Fibroblast of lung (primary cell): ENCODE measurements at regions not wholly inside any gene's neighbourhood (a gene's known extent, or its start where the extent isn't known, plus 50 kb on each side); places are given as distances from the start of the nearest gene placed in this dataset.

Source experiments
- DNase-seq, 2 donors: peaks; one replicate each; pipeline versions ENCODE4 v3.0.0 to v3.0.0-alpha.2; 2010; ENCODE audit warnings: low read depth in 2 of 2
- H2AFZ ChIP-seq: 2 replicates; pipeline ENCODE4 v1.5.1; 2012; ENCODE audit warnings: low read length, control low read depth, inconsistent platforms
- H3K27ac ChIP-seq: 2 replicates; pipeline ENCODE4 v1.5.1; 2011; ENCODE audit warnings: low read length, control low read depth; ENCODE audit not compliant: insufficient read depth
- H3K27me3 ChIP-seq: 2 replicates; pipeline ENCODE4 v1.5.1; 2011; ENCODE audit warnings: mild to moderate bottlenecking, low read length; ENCODE audit not compliant: control insufficient read depth, insufficient read depth
- H3K36me3 ChIP-seq: 2 replicates; pipeline ENCODE4 v1.5.1; 2011; ENCODE audit warnings: low read length; ENCODE audit not compliant: control insufficient read depth, insufficient read depth
- H3K4me1 ChIP-seq: 2 replicates; pipeline ENCODE4 v1.5.1; 2011; ENCODE audit warnings: low read length; ENCODE audit not compliant: control insufficient read depth, insufficient read depth; ENCODE audit errors: extremely low read depth
- H3K4me2 ChIP-seq: 2 replicates; pipeline ENCODE4 v1.5.1; 2011; ENCODE audit warnings: low read length, control low read depth; ENCODE audit not compliant: insufficient read depth; ENCODE audit errors: extremely low read depth
- H3K4me3 ChIP-seq, 4 experiments: fragments of 200-600 bp in 1 of 4; sonication (generic) in 1 of 4; replicated peaks in 1 of 4; 2 replicates each; pipeline ENCODE4 v1.5.1; 2011 to 2016; ENCODE audit warnings: low read length in 4 of 4, low read depth in 3 of 4, mild to moderate bottlenecking in 3 of 4, control low read depth in 2 of 4, inconsistent platforms in 1 of 4, mixed read lengths in 1 of 4; ENCODE audit not compliant: insufficient read depth in 1 of 4; ENCODE audit errors: control extremely low read depth in 1 of 4
- H3K79me2 ChIP-seq: 2 replicates; pipeline ENCODE4 v1.5.1; 2012; ENCODE audit warnings: mild to moderate bottlenecking, low read length, inconsistent platforms; ENCODE audit not compliant: control insufficient read depth, insufficient read depth
- H3K9ac ChIP-seq: 2 replicates; pipeline ENCODE4 v1.5.1; 2011; ENCODE audit warnings: mild to moderate bottlenecking, low read length, control low read depth; ENCODE audit not compliant: insufficient read depth
- H3K9me3 ChIP-seq: 2 replicates; pipeline ENCODE4 v1.5.1; 2012; ENCODE audit warnings: low read depth, low read length; ENCODE audit not compliant: control insufficient read depth, insufficient read depth
- H4K20me1 ChIP-seq: 2 replicates; pipeline ENCODE4 v1.5.1; 2011; ENCODE audit warnings: low read length; ENCODE audit not compliant: control insufficient read depth, insufficient read depth; ENCODE audit errors: extremely low read depth
- EZH2 ChIP-seq: IDR thresholded peaks from 2 replicates; pipeline ENCODE4 v1.5.1; 2012; ENCODE audit warnings: low read length, control low read depth, mild to moderate bottlenecking; ENCODE audit errors: missing control alignments
- TF ChIP-seq, protein P1 (sequence below), 2 donors: IDR thresholded peaks in 1 of 2; conservative IDR thresholded peaks in 1 of 2; 1 replicate in 1 of 2; 2 replicates in 1 of 2; pipeline ENCODE4 v1.5.1; 2011 to 2012; ENCODE audit warnings: low read length in 2 of 2, control low read depth in 1 of 2, inconsistent platforms in 1 of 2, low read depth in 1 of 2, mild to moderate bottlenecking in 1 of 2

DNA sequence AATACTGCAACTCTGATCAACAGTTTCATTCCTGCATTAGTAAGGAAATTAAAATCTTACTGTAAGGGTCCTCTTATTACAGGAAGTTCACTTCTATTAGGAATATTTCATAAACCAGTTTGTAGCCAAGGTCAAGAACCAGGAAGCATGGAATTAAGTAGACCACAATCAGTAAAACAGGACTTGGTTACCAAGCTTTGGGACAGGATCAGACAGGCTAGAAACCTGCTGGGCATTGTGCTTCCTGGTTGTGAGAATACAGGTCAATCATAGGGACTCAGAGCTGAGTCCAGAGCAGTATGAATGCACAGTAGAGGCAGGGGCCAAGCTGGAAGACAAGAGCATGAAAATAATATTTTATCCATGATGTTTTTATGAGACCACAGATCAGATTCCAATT lies 248.0 kb downstream of the IKZF2 start:
- Histone ChIP-seq H3K4me1 (no peaks in the 10 kb centered on the region), H3K9me3 (no peaks in the 10 kb centered on the region), H4K20me1 (no peaks in the 10 kb centered on the region), H3K4me2 (no peak overlapping the region), H3K27me3 (no peaks in the 10 kb centered on the region), H3K9ac (no peak overlapping the region), H2AFZ (no peak overlapping the region), H3K4me3 (no peak overlapping the region), H3K79me2 (no peaks in the 10 kb centered on the region), H3K36me3 (no peaks in the 10 kb centered on the region), H3K27ac (no peak overlapping the region)
- TF ChIP-seq, protein P1, sequence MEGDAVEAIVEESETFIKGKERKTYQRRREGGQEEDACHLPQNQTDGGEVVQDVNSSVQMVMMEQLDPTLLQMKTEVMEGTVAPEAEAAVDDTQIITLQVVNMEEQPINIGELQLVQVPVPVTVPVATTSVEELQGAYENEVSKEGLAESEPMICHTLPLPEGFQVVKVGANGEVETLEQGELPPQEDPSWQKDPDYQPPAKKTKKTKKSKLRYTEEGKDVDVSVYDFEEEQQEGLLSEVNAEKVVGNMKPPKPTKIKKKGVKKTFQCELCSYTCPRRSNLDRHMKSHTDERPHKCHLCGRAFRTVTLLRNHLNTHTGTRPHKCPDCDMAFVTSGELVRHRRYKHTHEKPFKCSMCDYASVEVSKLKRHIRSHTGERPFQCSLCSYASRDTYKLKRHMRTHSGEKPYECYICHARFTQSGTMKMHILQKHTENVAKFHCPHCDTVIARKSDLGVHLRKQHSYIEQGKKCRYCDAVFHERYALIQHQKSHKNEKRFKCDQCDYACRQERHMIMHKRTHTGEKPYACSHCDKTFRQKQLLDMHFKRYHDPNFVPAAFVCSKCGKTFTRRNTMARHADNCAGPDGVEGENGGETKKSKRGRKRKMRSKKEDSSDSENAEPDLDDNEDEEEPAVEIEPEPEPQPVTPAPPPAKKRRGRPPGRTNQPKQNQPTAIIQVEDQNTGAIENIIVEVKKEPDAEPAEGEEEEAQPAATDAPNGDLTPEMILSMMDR (conservative IDR thresholded peaks at IDR 0.05 in 1 of 2, IDR thresholded peaks at IDR 0.05 in 1 of 2; ENCODE audit: low read depth in 1 of 2, low read length in 2 of 2) = no peak
- no peak for TF ChIP-seq EZH2
- DNase-seq = no peak

DNA sequence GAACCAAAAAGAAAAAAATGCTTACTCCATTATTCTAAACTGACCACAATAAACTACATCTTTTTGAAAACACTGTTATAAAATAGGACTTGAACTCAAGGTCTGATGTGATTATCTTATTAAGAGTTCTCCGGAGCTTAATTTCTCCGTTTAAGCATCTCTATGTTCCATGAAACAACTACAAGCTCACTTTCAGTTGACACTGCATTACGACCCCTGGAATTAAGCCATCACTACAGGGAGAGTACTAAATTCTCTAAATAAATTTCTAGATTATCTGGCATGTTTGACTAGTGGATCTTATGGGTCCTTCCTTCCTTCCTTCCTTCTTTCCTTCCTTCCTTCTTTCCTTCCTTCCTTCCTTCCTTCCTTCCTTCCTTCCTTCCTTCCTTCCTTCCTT lies 249.0 kb downstream of the IKZF2 start:
- no peak for DNase-seq
- TF ChIP-seq EZH2 = no peak
- TF ChIP-seq, protein P1 (conservative IDR thresholded peaks at IDR 0.05 in 1 of 2, IDR thresholded peaks at IDR 0.05 in 1 of 2; ENCODE audit: low read depth in 1 of 2, low read length in 2 of 2) = no peak
- no peak overlapping the region for H2AFZ ChIP-seq
- no peak overlapping the region for H3K4me3 ChIP-seq
- no peaks in the 10 kb centered on the region for H3K36me3 ChIP-seq
- H3K79me2 ChIP-seq = no peaks in the 10 kb centered on the region
- no peak overlapping the region for H3K9ac ChIP-seq
- H3K27me3 ChIP-seq = no peaks in the 10 kb centered on the region
- no peaks in the 10 kb centered on the region for H4K20me1 ChIP-seq
- no peaks in the 10 kb centered on the region for H3K9me3 ChIP-seq
- H3K27ac ChIP-seq = no peak overlapping the region
- no peak overlapping the region for H3K4me2 ChIP-seq
- H3K4me1 ChIP-seq = no peaks in the 10 kb centered on the region

DNA sequence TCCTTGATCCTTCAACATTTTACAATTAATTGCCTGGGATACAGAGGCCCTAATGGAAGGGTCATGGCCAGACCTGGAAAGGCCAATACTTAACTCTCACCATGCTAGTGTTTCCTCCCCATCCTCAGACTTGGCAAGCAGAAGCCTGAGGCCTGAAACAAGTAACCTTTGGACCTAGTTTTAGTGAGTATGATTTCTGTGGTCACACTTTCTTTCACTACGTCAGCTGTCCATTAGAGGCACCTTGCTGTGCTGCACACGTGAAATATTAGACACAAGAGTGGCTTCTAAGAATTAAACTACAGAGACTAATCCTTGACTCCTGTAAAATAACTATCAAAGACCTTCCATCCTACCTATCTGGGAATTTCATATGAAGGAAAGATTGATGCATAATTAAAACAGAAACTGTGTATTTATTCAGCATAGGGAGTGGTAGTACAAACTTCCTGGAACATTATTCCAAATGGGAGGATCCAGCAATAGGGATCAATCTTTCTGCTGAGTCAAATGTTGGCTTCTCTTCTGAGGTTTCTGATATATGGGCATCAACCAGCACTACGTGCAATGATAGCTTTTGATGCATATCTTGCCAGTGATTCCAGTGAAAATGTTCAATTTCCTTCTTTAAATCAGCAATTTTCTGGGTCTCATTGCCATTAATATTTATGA lies 249.7 kb downstream of the IKZF2 start:
- Histone ChIP-seq H4K20me1 (no peaks in the 10 kb centered on the region), H3K9me3 (no peaks in the 10 kb centered on the region), H2AFZ (no peak overlapping the region), H3K79me2 (no peaks in the 10 kb centered on the region), H3K4me1 (no peaks in the 10 kb centered on the region), H3K4me2 (no peak overlapping the region), H3K9ac (no peak overlapping the region), H3K27ac (no peak overlapping the region), H3K36me3 (no peaks in the 10 kb centered on the region), H3K4me3 (no peak overlapping the region), H3K27me3 (no peaks in the 10 kb centered on the region)
- DNase-seq = no peak
- TF ChIP-seq, protein P1 (conservative IDR thresholded peaks at IDR 0.05 in 1 of 2, IDR thresholded peaks at IDR 0.05 in 1 of 2; ENCODE audit: low read depth in 1 of 2, low read length in 2 of 2) = no peak
